ENCODE measurements at regions not wholly inside any gene's neighbourhood (a gene's known extent, or its start where the extent isn't known, plus 50 kb on each side); places are given as distances from the start of the nearest gene placed in this dataset.

GRCh38 chr5:164909673-164910072 is 1404.3 kb downstream of the MAT2B start:
- Histone ChIP-seq H3K27ac (no peak overlapping the region), H3K9me3 (ENCODE audit: low read depth, low read length) (no peaks in the 10 kb centered on the region), H3K9ac (ENCODE audit: insufficient read length) (no peak overlapping the region), H3K36me3 (ENCODE audit: insufficient read depth, low read length) (no peaks in the 10 kb centered on the region), H3K4me3 (no peak overlapping the region)
- TF ChIP-seq FOXP2 (optimal IDR thresholded peaks at IDR 0.05; ENCODE audit: control extremely low read depth, extremely low read length, insufficient read depth) (no peak), POLR2AphosphoS5 (IDR thresholded peaks at IDR 0.05; ENCODE audit: borderline replicate concordance, low read depth, low read length) (no peak), EZH2 (IDR thresholded peaks at IDR 0.05) (no peak)
- no peak for DNase-seq (ENCODE audit: low read depth, low spot score)

- Histone ChIP-seq H3K9me3 (ENCODE audit: low read depth, low read length) (no peaks in the 10 kb centered on the region), H3K36me3 (ENCODE audit: insufficient read depth, low read length) (no peaks in the 10 kb centered on the region), H3K27ac (no peak overlapping the region), H3K9ac (ENCODE audit: insufficient read length) (no peak overlapping the region), H3K4me3 (no peak overlapping the region)
- TF ChIP-seq POLR2AphosphoS5 (IDR thresholded peaks at IDR 0.05; ENCODE audit: borderline replicate concordance, low read depth, low read length) (no peak), FOXP2 (optimal IDR thresholded peaks at IDR 0.05; ENCODE audit: control extremely low read depth, extremely low read length, insufficient read depth) (no peak), EZH2 (IDR thresholded peaks at IDR 0.05) (no peak)
- no peak for DNase-seq (ENCODE audit: low read depth, low spot score)
Measured at GRCh38 chr5:164921722-164922121, 1416.3 kb downstream of the MAT2B start.

- Histone ChIP-seq H3K27ac (no peak overlapping the region), H3K4me3 (no peak overlapping the region), H3K9me3 (ENCODE audit: low read depth, low read length) (no peaks in the 10 kb centered on the region), H3K36me3 (ENCODE audit: insufficient read depth, low read length) (no peaks in the 10 kb centered on the region), H3K9ac (ENCODE audit: insufficient read length) (no peak overlapping the region)
- TF ChIP-seq FOXP2 (optimal IDR thresholded peaks at IDR 0.05; ENCODE audit: control extremely low read depth, extremely low read length, insufficient read depth) (no peak), POLR2AphosphoS5 (IDR thresholded peaks at IDR 0.05; ENCODE audit: borderline replicate concordance, low read depth, low read length) (no peak), EZH2 (IDR thresholded peaks at IDR 0.05) (no peak)
- DNase-seq (ENCODE audit: low read depth, low spot score), result no peak
Measured at GRCh38 chr5:164934039-164934438, 1428.6 kb downstream of the MAT2B start.

- TF ChIP-seq EZH2 (IDR thresholded peaks at IDR 0.05) (no peak), POLR2AphosphoS5 (IDR thresholded peaks at IDR 0.05; ENCODE audit: borderline replicate concordance, low read depth, low read length) (no peak), FOXP2 (optimal IDR thresholded peaks at IDR 0.05; ENCODE audit: control extremely low read depth, extremely low read length, insufficient read depth) (no peak)
- no peaks in the 10 kb centered on the region for H3K36me3 ChIP-seq (ENCODE audit: insufficient read depth, low read length)
- DNase-seq (ENCODE audit: low read depth, low spot score), result no peak
- no peak overlapping the region for H3K4me3 ChIP-seq
- no peak overlapping the region for H3K27ac ChIP-seq
- H3K9ac ChIP-seq (ENCODE audit: insufficient read length), result no peak overlapping the region
- H3K9me3 ChIP-seq (ENCODE audit: low read depth, low read length), result no peaks in the 10 kb centered on the region
Measured at GRCh38 chr5:164934561-164934960, 1429.1 kb downstream of the MAT2B start.

GRCh38 chr5:164941132-164941531 is 1435.7 kb downstream of the MAT2B start:
- Histone ChIP-seq H3K9ac (ENCODE audit: insufficient read length) (no peak overlapping the region), H3K36me3 (ENCODE audit: insufficient read depth, low read length) (no peaks in the 10 kb centered on the region), H3K9me3 (ENCODE audit: low read depth, low read length) (no peaks in the 10 kb centered on the region), H3K27ac (no peak overlapping the region), H3K4me3 (no peak overlapping the region)
- no peak for DNase-seq (ENCODE audit: low read depth, low spot score)
- TF ChIP-seq FOXP2 (optimal IDR thresholded peaks at IDR 0.05; ENCODE audit: control extremely low read depth, extremely low read length, insufficient read depth) (no peak), POLR2AphosphoS5 (IDR thresholded peaks at IDR 0.05; ENCODE audit: borderline replicate concordance, low read depth, low read length) (no peak), EZH2 (IDR thresholded peaks at IDR 0.05) (no peak)

- Histone ChIP-seq H3K4me3 (no peak overlapping the region), H3K9me3 (ENCODE audit: low read depth, low read length) (no peaks in the 10 kb centered on the region), H3K27ac (no peak overlapping the region), H3K9ac (ENCODE audit: insufficient read length) (no peak overlapping the region), H3K36me3 (ENCODE audit: insufficient read depth, low read length) (no peaks in the 10 kb centered on the region)
- TF ChIP-seq EZH2 (IDR thresholded peaks at IDR 0.05), result no peak
- TF ChIP-seq FOXP2 (optimal IDR thresholded peaks at IDR 0.05; ENCODE audit: control extremely low read depth, extremely low read length, insufficient read depth), result no peak
- no peak for TF ChIP-seq POLR2AphosphoS5 (IDR thresholded peaks at IDR 0.05; ENCODE audit: borderline replicate concordance, low read depth, low read length)
- DNase-seq (ENCODE audit: low read depth, low spot score), result no peak
Measured at GRCh38 chr5:164950927-164951326, 1445.5 kb downstream of the MAT2B start.

- H3K4me3 ChIP-seq, result no peak overlapping the region
- no peaks in the 10 kb centered on the region for H3K36me3 ChIP-seq (ENCODE audit: insufficient read depth, low read length)
- no peak for DNase-seq (ENCODE audit: low read depth, low spot score)
- no peak overlapping the region for H3K9ac ChIP-seq (ENCODE audit: insufficient read length)
- no peak for TF ChIP-seq FOXP2 (optimal IDR thresholded peaks at IDR 0.05; ENCODE audit: control extremely low read depth, extremely low read length, insufficient read depth)
- no peak for TF ChIP-seq POLR2AphosphoS5 (IDR thresholded peaks at IDR 0.05; ENCODE audit: borderline replicate concordance, low read depth, low read length)
- no peak for TF ChIP-seq EZH2 (IDR thresholded peaks at IDR 0.05)
- no peak overlapping the region for H3K27ac ChIP-seq
- no peaks in the 10 kb centered on the region for H3K9me3 ChIP-seq (ENCODE audit: low read depth, low read length)
Measured at GRCh38 chr5:164951570-164951969, 1446.2 kb downstream of the MAT2B start.

GRCh38 chr5:164958688-164959087 is 1453.3 kb downstream of the MAT2B start:
- DNase-seq (ENCODE audit: low read depth, low spot score), result no peak
- no peaks in the 10 kb centered on the region; the same call in 1 of the 2 replicates for H3K9me3 ChIP-seq (ENCODE audit: low read depth, low read length)
- H3K27ac ChIP-seq, result no peak overlapping the region
- no peak overlapping the region for H3K9ac ChIP-seq (ENCODE audit: insufficient read length)
- no peaks in the 10 kb centered on the region for H3K36me3 ChIP-seq (ENCODE audit: insufficient read depth, low read length)
- TF ChIP-seq POLR2AphosphoS5 (IDR thresholded peaks at IDR 0.05; ENCODE audit: borderline replicate concordance, low read depth, low read length) (no peak), EZH2 (IDR thresholded peaks at IDR 0.05) (no peak), FOXP2 (optimal IDR thresholded peaks at IDR 0.05; ENCODE audit: control extremely low read depth, extremely low read length, insufficient read depth) (no peak)
- H3K4me3 ChIP-seq, result no peak overlapping the region

- Histone ChIP-seq H3K9me3 (ENCODE audit: low read depth, low read length) (no peaks in the 10 kb centered on the region; the same call in 1 of the 2 replicates), H3K27ac (no peak overlapping the region), H3K4me3 (no peak overlapping the region), H3K9ac (ENCODE audit: insufficient read length) (no peak overlapping the region), H3K36me3 (ENCODE audit: insufficient read depth, low read length) (no peaks in the 10 kb centered on the region)
- TF ChIP-seq FOXP2 (optimal IDR thresholded peaks at IDR 0.05; ENCODE audit: control extremely low read depth, extremely low read length, insufficient read depth) (no peak), EZH2 (IDR thresholded peaks at IDR 0.05) (no peak)
- no peak for DNase-seq (ENCODE audit: low read depth, low spot score)
Measured at GRCh38 chr5:164959761-164960160, 1454.3 kb downstream of the MAT2B start.
